HEK293T (cell line): ENCODE measurements at regions not wholly inside any gene's neighbourhood (a gene's known extent, or its start where the extent isn't known, plus 50 kb on each side); places are given as distances from the start of the nearest gene placed in this dataset.

Experiments used
- CTCF ChIA-PET: fragments of 350-600 bp; formaldehyde crosslinking; extraction: SDS; loops from one replicate; lab custom pipeline; 2021; ENCODE audit warnings: antibody characterized with exemption, inconsistent platforms; lab: Yijun Ruan, JAX
- POLR2A ChIA-PET: fragments of 350-600 bp; formaldehyde crosslinking; extraction: SDS; loops from one replicate; lab custom pipeline; 2020; ENCODE audit warnings: antibody characterized with exemption, inconsistent platforms; lab: Yijun Ruan, JAX
- DNase-seq: peaks from one replicate; pipeline ENCODE4 v3.0.0; 2012; ENCODE audit warnings: mixed read lengths; ENCODE audit errors: extremely low spot score
- ARNT ChIP-seq: fragments of 450-650 bp; IDR thresholded peaks from 2 replicates; pipeline ENCODE4 v1.6.1; 2017; ENCODE audit warnings: mild to moderate bottlenecking
- BHLHE40 ChIP-seq: fragments of 450-650 bp; IDR thresholded peaks from 2 replicates; pipeline ENCODE4 v1.6.1; 2016; ENCODE audit warnings: mild to moderate bottlenecking, moderate library complexity, borderline replicate concordance
- CTBP1 ChIP-seq: fragments of 450-650 bp; IDR thresholded peaks from 2 replicates; pipeline ENCODE4 v1.6.1; 2016; ENCODE audit warnings: borderline replicate concordance
- ELF4 ChIP-seq: fragments of 450-650 bp; IDR thresholded peaks from 2 replicates; pipeline ENCODE4 v1.6.1; 2017; ENCODE audit warnings: antibody characterized with exemption
- FOXA1 ChIP-seq: fragments of 450-650 bp; IDR thresholded peaks from 2 replicates; pipeline ENCODE4 v1.6.1; 2016; ENCODE audit warnings: mild to moderate bottlenecking
- FOXK2 ChIP-seq: fragments of 450-650 bp; IDR thresholded peaks from 2 replicates; pipeline ENCODE4 v1.6.1; 2016; ENCODE audit warnings: mild to moderate bottlenecking
- FOXM1 ChIP-seq: fragments of 450-650 bp; IDR thresholded peaks from 2 replicates; pipeline ENCODE4 v1.6.1; 2017; ENCODE audit warnings: mild to moderate bottlenecking, borderline replicate concordance
- HDGF ChIP-seq: fragments of 450-650 bp; IDR thresholded peaks from 2 replicates; pipeline ENCODE4 v1.6.1; 2017; ENCODE audit warnings: antibody characterized with exemption, borderline replicate concordance
- L3MBTL2 ChIP-seq: fragments of 450-650 bp; conservative IDR thresholded peaks from 2 replicates; pipeline ENCODE4 v1.6.1; 2016; ENCODE audit warnings: mild to moderate bottlenecking
- LEF1 ChIP-seq: fragments of 450-650 bp; IDR thresholded peaks from 2 replicates; pipeline ENCODE4 v1.6.1; 2017; ENCODE audit warnings: mild to moderate bottlenecking, borderline replicate concordance
- NFRKB ChIP-seq: fragments of 450-650 bp; IDR thresholded peaks from 2 replicates; pipeline ENCODE4 v1.6.1; 2016; ENCODE audit warnings: mild to moderate bottlenecking, moderate library complexity
- SP1 ChIP-seq: fragments of 450-650 bp; IDR thresholded peaks from 2 replicates; pipeline ENCODE4 v1.6.1; 2017
- SUZ12 ChIP-seq: fragments of 450-650 bp; IDR thresholded peaks from 2 replicates; pipeline ENCODE4 v1.6.1; 2016; ENCODE audit warnings: mild to moderate bottlenecking
- TARDBP ChIP-seq: fragments of 450-650 bp; IDR thresholded peaks from 2 replicates; pipeline ENCODE4 v1.6.1; 2016
- ZNF384 ChIP-seq: fragments of 450-650 bp; IDR thresholded peaks from 2 replicates; pipeline ENCODE4 v1.6.1; 2016
- TF ChIP-seq, protein P1 (sequence below): fragments of 450-650 bp; IDR thresholded peaks from 2 replicates; pipeline ENCODE4 v1.6.1; 2016

DNA sequence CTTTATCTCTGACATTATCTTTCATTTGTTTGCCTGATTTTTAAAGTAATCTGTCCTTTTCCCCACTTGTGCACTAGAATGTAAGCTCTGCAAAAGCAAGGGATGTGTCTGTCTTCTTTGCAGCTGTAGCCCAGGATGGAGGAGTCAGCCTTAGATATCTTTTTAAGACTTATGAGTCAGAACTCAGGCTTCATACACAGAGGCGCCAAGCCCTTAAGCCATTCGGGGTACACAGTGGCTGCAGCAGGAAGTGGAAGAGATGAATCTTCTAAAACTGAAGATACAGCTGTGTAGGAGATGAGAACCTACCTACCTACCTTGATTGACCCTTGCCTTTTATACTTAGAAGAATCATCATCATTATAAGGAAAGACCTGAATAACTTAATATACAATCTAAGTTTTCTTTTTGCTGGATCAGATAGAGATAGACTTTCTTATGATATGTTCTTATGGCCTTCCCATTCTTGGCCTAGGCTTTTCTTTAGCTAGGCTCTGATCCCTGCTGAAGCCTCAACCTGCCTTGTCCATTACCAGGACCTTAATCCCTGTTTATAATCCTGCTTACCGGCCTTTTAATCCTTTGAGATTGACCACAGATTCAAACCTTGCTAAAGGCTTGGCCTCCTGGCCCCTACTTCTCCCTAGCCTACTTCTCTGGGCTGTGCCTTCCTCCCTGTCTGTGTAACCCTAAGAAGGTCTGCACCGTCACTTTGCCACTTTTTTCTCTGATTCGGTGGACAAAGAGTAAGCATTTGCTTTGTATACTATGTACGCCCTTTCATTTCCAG lies 304.5 kb downstream of the PRL start:
- no peak for TF ChIP-seq SUZ12
- no peak for TF ChIP-seq FOXA1
- TF ChIP-seq ELF4 = no peak
- no peak for TF ChIP-seq LEF1
- TF ChIP-seq CTBP1 = no peak
- no peak for TF ChIP-seq NFRKB
- no peak for TF ChIP-seq ARNT
- no peak for TF ChIP-seq HDGF
- TF ChIP-seq BHLHE40 = no peak
- no peak for TF ChIP-seq FOXK2
- no peak for TF ChIP-seq ZNF384
- TF ChIP-seq FOXM1 = no peak
- TF ChIP-seq, protein P1, sequence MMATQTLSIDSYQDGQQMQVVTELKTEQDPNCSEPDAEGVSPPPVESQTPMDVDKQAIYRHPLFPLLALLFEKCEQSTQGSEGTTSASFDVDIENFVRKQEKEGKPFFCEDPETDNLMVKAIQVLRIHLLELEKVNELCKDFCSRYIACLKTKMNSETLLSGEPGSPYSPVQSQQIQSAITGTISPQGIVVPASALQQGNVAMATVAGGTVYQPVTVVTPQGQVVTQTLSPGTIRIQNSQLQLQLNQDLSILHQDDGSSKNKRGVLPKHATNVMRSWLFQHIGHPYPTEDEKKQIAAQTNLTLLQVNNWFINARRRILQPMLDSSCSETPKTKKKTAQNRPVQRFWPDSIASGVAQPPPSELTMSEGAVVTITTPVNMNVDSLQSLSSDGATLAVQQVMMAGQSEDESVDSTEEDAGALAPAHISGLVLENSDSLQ = no peak
- TF ChIP-seq TARDBP = no peak
- POLR2A ChIA-PET = interaction anchor here (0.6 kb wide), 1 partner anchor 13 kb away, joined by 3 read pairs; no protein-coding TSS in a partner anchor
- CTCF ChIA-PET = interaction anchor here (0.9 kb wide), 1 partner anchor 474 kb away, joined by 3 read pairs; no protein-coding TSS in a partner anchor
- no peak for DNase-seq

DNA sequence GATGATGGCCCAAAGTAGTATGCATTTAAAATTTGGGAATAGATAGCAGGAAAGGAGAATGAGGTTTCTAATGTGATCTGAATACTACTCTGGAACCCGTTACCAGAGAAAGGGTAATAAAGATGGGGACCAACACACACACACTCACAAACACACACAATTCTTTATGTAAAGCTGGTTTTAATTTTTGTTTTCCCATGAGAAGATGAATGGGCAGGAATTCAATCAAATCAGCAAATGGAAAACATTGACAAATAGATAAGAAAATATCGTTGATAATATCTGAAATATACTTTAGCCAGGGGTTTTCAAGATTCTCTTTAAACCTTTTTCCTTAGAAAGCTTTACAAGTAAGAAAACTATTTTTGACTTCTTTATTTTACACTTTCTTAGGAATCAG lies 303.0 kb downstream of the PRL start:
- DNase-seq = no peak
- ChIA-PET POLR2A (no interaction called here), CTCF (no interaction called here)
- TF ChIP-seq, protein P1 = no peak
- TF ChIP-seq FOXM1 (no peak), ARNT (no peak), FOXA1 (no peak), ELF4 (no peak), HDGF (no peak), LEF1 (no peak), CTBP1 (no peak), NFRKB (no peak), FOXK2 (no peak), SP1 (no peak), ZNF384 (no peak), SUZ12 (no peak), TARDBP (no peak), L3MBTL2 (no peak), BHLHE40 (no peak)

DNA sequence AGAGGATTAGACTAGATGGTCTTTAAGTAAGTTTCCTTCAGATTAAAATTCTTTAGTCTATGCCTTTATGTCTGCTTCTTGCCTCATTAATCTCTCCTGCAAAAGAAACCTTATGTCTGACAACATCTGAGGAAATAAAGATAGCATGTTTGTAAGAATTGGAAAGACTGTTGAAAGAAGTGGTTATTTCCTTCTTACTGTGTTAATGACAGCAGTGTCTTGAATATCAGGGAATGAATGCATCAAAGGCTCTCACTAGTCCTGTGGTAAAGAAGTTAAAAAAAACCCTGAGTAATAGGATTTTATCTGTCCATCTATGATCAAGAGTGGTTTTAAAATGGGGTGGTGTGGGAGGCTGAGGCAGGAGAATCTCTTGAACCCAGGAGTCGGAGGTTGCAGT lies 302.0 kb downstream of the PRL start:
- ChIA-PET CTCF (no interaction called here), POLR2A (no interaction called here)
- no peak for DNase-seq
- TF ChIP-seq SUZ12 (no peak), CTBP1 (no peak), ELF4 (no peak), L3MBTL2 (no peak), ARNT (no peak), NFRKB (no peak), FOXA1 (no peak), FOXM1 (no peak), TARDBP (no peak), ZNF384 (no peak), SP1 (no peak), BHLHE40 (no peak), HDGF (no peak), FOXK2 (no peak), LEF1 (no peak)
- TF ChIP-seq, protein P1 = no peak

DNA sequence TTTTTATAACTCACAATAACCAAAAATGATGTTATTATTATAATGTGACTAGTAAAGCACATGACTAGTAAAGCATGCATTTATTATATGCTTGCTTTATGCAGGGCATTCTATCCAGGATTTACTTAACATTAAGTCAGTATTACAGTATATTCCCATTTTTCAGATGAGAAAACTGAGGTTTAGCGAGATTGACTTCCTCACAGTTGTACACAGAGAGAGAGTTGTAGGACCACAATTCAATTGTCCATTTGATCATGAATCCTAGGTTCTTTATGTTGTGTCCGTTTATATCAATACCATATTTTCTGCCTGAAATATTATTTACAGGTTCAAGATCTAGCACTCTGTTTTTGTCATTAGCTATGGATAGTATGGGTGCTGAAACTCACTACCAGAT lies 301.5 kb downstream of the PRL start:
- no peak for TF ChIP-seq BHLHE40
- TF ChIP-seq FOXK2 = no peak
- TF ChIP-seq SP1 = no peak
- TF ChIP-seq FOXM1 = no peak
- TF ChIP-seq L3MBTL2 = no peak
- no peak for TF ChIP-seq HDGF
- TF ChIP-seq LEF1 = no peak
- no peak for TF ChIP-seq SUZ12
- no peak for DNase-seq
- POLR2A ChIA-PET = no interaction called here
- CTCF ChIA-PET = no interaction called here

DNA sequence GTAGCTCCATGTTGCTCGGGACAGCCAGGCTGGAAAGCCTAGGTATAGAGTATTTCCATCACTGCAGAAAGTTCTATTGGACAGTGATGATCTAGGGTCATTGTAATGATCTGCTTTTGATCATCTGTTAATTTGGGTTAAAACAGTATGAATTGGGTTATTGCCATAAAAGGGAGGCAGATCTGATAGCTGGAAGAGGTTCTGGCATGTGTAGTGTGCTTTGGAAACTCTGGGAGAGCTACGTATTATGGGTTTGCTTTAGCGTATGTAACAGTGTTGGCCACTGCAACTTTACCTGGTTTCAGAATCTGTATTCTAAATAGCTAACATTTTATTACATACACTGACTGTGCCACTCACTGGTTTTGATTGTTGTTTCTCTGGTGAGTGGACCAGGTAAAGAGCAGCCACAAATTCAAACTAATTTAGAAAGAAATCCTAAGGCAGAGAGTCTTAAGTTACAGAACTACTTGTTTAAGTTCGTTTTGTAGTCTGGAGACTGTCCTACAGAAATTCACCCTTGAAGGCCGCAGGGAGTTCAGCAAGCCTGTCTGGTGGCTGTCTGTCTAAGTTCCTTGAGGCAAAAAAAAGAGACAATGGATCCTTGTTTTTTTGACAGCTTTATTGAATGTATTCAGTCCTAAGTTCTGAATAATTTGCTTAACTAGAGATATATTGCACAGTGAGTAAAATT lies 300.3 kb downstream of the PRL start:
- TF ChIP-seq FOXA1 (no peak), L3MBTL2 (no peak), LEF1 (no peak)
- no peak for DNase-seq
- POLR2A ChIA-PET = no interaction called here
- CTCF ChIA-PET = no interaction called here
